GM19239 (cell line): ENCODE measurements at regions not wholly inside any gene's neighbourhood (a gene's known extent, or its start where the extent isn't known, plus 50 kb on each side); places are given as distances from the start of the nearest gene placed in this dataset.

ENCODE experiments used
- DNase-seq: peaks from one replicate; pipeline ENCODE4 v3.0.0; 2011; ENCODE audit warnings: low spot score; ENCODE audit not compliant: insufficient read length
- FAIRE-seq: peaks from 2 replicates; lab custom pipeline; 2011; peaks lifted over from hg19 to GRCh38; lab: Jason Lieb, UNC

- FAIRE-seq (no peak), DNase-seq (no peak)
Measured at GRCh38 chr2:9782197-9782719, 61.0 kb upstream of the TAF1B start.

DNA sequence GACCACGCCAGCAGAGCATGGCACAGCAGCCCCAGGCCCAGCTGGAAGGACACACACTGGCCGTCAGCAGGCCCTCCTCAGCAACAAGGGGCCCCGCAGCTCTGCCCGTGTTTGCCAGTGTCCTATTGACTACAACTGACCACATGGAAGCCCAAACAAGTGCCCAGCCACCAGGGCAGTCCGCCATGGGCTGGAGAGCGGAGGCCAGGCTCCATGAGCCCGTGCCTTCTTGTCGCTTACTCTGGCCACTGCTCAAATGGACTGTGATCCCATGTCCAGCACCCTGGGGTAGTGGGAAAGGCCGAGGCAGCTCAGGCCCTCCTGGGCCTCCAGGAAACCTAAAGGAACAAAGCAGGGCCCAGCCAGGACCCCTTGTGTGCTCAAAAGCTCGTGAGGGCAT lies 53.9 kb upstream of the TAF1B start:
- DNase-seq: no peak
- FAIRE-seq: no peak

DNA sequence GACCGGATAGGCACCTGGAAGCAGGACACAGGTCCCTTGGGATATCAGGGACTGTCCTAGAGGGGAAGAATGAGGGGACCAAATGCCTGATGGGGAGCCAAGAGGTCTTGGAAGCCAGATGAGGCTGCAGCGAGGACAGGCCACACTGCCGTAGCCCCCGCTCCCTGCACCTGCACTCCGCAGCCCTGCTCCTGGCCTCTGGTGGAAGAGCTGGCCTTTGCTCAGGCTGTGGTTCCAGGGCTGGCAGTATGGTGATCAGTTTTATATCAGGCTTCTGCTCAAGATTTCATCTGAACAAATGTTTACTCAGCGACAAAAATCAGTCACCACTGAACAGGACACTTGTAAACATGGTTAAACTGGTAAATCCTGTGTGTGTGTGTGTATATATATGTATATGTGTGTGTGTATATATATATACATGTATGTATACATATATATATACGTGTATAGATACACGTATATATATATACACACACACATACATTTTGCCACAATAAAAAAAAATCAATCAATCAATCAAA lies 52.5 kb upstream of the TAF1B start:
- DNase-seq (no peak), FAIRE-seq (no peak)

DNA sequence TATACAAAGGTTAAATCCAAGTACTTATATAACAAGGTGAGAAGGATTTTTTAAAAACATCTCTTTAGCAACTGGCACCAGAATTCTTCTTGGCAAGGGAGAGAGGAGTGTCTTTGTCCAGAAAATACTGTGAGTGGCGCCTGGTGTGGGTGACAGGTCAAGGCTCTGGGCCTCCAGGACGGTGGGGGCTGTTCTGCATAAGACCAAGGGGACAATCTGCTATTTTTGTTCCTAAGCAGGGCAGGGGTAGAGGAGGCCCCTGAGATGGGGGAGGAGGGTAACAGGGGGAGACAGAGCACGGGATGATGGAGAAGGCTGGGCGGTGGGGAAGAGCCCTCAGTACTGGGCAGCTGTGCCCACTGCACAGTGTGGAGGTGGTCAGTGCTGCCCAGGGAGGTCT lies 51.6 kb upstream of the TAF1B start:
- DNase-seq: no peak
- no peak for FAIRE-seq

- no peak for FAIRE-seq
- DNase-seq: no peak
Measured at GRCh38 chr2:9793156-9793917, 49.9 kb upstream of the TAF1B start.
